ENCODE measurements at regions not wholly inside any gene's neighbourhood (a gene's known extent, or its start where the extent isn't known, plus 50 kb on each side); places are given as distances from the start of the nearest gene placed in this dataset.

DNA sequence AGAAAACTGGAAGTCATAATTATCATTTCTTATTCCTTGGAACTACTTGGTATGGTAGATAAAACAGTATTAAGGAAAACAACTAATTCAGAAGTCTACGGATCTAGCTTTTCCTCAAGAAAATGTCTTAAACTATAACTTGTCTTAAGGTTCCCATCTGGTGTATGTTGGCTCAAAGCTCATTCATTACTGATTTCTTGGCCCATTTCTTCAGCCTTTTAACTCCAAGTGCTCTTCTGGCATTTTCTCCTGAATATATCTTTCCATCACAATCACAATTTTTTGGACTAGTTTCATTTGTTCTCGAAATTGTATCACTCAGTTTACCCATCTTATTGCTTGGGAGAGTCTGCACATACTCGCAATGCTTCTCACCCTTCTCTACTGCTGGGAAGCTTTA, 150.1 kb downstream of the C12orf50 start:
- DNase-seq (ENCODE audit: extremely low read depth, insufficient read length) = no peak
- TF ChIP-seq, protein P1, sequence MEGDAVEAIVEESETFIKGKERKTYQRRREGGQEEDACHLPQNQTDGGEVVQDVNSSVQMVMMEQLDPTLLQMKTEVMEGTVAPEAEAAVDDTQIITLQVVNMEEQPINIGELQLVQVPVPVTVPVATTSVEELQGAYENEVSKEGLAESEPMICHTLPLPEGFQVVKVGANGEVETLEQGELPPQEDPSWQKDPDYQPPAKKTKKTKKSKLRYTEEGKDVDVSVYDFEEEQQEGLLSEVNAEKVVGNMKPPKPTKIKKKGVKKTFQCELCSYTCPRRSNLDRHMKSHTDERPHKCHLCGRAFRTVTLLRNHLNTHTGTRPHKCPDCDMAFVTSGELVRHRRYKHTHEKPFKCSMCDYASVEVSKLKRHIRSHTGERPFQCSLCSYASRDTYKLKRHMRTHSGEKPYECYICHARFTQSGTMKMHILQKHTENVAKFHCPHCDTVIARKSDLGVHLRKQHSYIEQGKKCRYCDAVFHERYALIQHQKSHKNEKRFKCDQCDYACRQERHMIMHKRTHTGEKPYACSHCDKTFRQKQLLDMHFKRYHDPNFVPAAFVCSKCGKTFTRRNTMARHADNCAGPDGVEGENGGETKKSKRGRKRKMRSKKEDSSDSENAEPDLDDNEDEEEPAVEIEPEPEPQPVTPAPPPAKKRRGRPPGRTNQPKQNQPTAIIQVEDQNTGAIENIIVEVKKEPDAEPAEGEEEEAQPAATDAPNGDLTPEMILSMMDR (IDR thresholded peaks at IDR 0.05; ENCODE audit: insufficient read depth, low read length, poor library complexity, severe bottlenecking) = no peak
- Histone ChIP-seq H3K4me3 (replicated peaks; ENCODE audit: low read depth, low read length) (no peak overlapping the region), H3K36me3 (ENCODE audit: control insufficient read depth, insufficient read depth, low read length) (no peaks in the 10 kb centered on the region), H3K27me3 (replicated peaks; ENCODE audit: control insufficient read depth, insufficient read depth, low read length) (no peaks in the 10 kb centered on the region)

DNA sequence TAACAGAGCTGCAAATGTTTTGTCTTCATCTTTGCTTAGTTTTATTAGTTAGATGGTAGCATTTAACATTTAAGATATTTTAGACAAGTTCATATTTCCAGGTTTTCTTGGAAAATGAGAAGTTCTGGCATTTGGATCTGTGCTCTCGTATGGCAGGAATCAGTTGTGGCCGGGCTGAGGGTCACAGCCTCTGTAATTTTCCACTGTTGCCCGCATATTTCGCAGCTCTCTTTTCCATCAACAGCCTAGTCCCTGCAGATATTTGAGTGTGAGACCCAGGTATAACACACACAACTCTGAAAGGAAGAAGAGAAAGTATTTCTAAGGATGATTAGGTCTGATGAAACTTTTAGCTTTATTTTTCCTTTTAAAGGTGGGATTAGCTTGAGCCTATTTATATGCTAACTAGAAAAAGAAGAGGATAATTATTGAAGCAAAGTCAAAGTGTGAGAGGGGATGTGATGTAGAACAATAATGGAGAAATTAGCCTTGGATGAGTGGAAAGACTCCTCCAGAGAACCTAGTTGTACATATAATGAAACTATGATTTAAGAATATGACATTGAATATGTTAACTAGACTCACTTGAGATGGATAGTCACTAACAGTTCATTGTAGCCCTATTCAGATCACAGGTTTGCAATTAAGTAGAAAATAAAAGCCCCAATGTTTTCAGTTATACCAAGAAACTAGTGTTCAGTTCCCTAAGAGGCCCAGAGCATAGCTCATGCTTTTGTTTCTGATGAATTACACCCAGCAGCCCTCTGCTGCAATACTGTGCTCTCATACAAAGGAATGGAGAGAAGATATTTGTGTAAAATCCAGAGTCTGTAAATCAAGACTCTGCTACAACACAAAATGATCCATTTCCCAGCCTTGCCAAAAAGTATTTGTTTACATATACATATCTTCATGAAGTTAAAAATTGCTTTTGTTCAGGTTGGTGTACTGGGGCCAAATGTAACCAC, 158.4 kb downstream of the C12orf50 start:
- Histone ChIP-seq H3K36me3 (ENCODE audit: control insufficient read depth, insufficient read depth, low read length) (no peaks in the 10 kb centered on the region), H3K4me3 (replicated peaks; ENCODE audit: low read depth, low read length) (no peak overlapping the region), H3K27me3 (replicated peaks; ENCODE audit: control insufficient read depth, insufficient read depth, low read length) (no peaks in the 10 kb centered on the region)
- no peak for DNase-seq (ENCODE audit: extremely low read depth, insufficient read length)
- TF ChIP-seq, protein P1 (IDR thresholded peaks at IDR 0.05; ENCODE audit: insufficient read depth, low read length, poor library complexity, severe bottlenecking) = no peak

DNA sequence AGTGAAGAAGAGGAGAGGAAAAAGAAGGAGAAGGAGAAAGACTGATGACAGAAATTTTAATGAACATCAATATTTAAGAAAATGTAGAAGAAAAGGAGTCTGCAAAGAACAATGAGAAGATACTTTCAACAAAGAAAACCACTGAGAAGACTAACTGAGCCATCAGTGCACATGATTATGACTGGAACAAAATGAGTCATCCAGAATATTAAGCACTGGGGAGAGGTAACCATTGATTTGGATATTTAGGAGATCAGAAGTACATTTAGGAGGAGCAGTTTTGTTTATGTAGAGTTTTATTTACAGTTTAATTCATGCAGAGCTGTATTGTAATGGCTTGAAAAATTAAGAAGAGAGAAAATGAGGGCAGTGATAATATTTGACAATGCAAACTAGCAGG, 159.1 kb downstream of the C12orf50 start:
- DNase-seq (ENCODE audit: extremely low read depth, insufficient read length) = no peak

DNA sequence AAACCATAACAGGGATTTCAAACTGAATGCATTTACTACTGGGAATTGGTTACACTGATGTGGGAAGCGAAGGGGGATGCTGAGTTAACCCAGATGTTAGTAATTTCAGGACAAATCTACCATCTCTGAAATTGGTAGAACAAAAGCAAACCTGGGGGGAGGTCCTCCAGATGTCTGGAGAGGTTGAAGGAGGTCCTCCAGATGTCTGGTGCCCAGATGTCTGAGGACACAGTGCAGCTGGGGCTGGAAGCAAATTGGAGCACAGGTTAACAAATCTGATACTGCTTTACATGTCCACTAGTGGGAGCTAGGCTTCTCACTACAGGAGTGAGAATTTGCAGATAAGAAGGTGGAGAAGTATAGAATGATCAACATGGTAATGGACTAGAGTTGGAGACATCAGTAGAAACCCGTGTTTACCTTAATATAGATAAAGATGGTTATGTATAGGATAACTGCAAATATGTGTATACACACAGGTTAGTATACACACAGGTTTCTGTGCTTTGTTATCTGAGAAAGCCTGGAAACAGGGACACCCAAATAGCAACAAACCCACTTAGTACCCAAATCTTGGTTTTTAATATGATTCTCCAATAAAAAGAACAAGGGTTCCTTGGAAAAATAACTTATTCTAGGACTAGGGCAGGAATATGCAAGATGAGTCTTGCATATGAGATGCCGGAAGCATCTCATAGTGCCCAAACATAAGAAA, 162.5 kb downstream of the C12orf50 start:
- TF ChIP-seq, protein P1 (IDR thresholded peaks at IDR 0.05; ENCODE audit: insufficient read depth, low read length, poor library complexity, severe bottlenecking) = peak; percentile 58
- no peaks in the 10 kb centered on the region for H3K36me3 ChIP-seq (ENCODE audit: control insufficient read depth, insufficient read depth, low read length)
- no peak for DNase-seq (ENCODE audit: extremely low read depth, insufficient read length)
- no peak overlapping the region for H3K4me3 ChIP-seq (replicated peaks; ENCODE audit: low read depth, low read length)
- no peaks in the 10 kb centered on the region for H3K27me3 ChIP-seq (replicated peaks; ENCODE audit: control insufficient read depth, insufficient read depth, low read length)

More for the DNA sequence above, 159.1 kb downstream of the C12orf50 start:
- TF ChIP-seq, protein P1 (IDR thresholded peaks at IDR 0.05; ENCODE audit: insufficient read depth, low read length, poor library complexity, severe bottlenecking) = no peak
- no peak overlapping the region for H3K4me3 ChIP-seq (replicated peaks; ENCODE audit: low read depth, low read length)
- no peaks in the 10 kb centered on the region for H3K36me3 ChIP-seq (ENCODE audit: control insufficient read depth, insufficient read depth, low read length)
- H3K27me3 ChIP-seq (replicated peaks; ENCODE audit: control insufficient read depth, insufficient read depth, low read length) = no peaks in the 10 kb centered on the region

DNA sequence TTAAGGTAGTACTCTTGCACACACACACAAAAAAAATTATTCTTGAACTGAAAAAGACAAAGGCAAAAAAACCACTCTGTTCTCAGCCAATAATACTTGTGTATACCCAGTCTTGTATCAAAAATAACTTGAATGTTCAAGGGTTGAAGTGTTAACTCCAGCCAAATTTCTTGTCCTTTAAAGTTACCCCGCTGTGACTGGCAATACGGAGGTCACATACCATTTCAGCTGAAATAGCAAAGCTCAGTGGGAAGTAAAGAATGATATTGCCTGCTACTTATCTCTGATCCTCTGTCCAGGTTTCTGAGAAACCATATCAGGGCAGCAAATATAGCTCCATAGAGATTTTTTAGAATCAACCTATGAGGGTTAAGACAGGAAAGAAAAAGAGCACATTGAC, 167.4 kb downstream of the C12orf50 start:
- Histone ChIP-seq H3K27me3 (replicated peaks; ENCODE audit: control insufficient read depth, insufficient read depth, low read length) (no peaks in the 10 kb centered on the region), H3K36me3 (ENCODE audit: control insufficient read depth, insufficient read depth, low read length) (no peaks in the 10 kb centered on the region), H3K4me3 (replicated peaks; ENCODE audit: low read depth, low read length) (no peak overlapping the region)
- TF ChIP-seq, protein P1 (IDR thresholded peaks at IDR 0.05; ENCODE audit: insufficient read depth, low read length, poor library complexity, severe bottlenecking) = no peak
- DNase-seq (ENCODE audit: extremely low read depth, insufficient read length) = no peak
